PC-9 (cell line): ENCODE measurements at regions not wholly inside any gene's neighbourhood (a gene's known extent, or its start where the extent isn't known, plus 50 kb on each side); places are given as distances from the start of the nearest gene placed in this dataset.

Source experiments
- BruUV-seq: library from RNA; stranded (reverse); fragments of 400-500 nt; replicated peaks from 2 replicates; lab custom pipeline; 2021; lab: Mats Ljungman, UMichigan
- CTCF ChIA-PET: fragments of 300-600 bp; sonication (Branson Sonifier 250); formaldehyde crosslinking; loops from one replicate; lab custom pipeline; 2022; ENCODE audit warnings: antibody characterized with exemption; lab: Charles Lee
- POLR2A ChIA-PET: fragments of 300-600 bp; sonication (Branson Sonifier 250); formaldehyde crosslinking; loops from one replicate; lab custom pipeline; 2022; ENCODE audit warnings: antibody characterized with exemption; ENCODE audit not compliant: unreplicated experiment; lab: Charles Lee
- DNase-seq, 2 experiments: peaks; one replicate each; pipeline versions ENCODE4 v3.0.0 to v3.0.0-alpha.2; 2015 to 2022; ENCODE audit warnings: mixed read lengths in 1 of 2
- H2AFZ ChIP-seq: fragments of 200-600 bp; sonication (generic); 2 replicates; pipeline ENCODE4 v1.8.1; 2017; ENCODE audit warnings: antibody characterized with exemption
- H3F3A ChIP-seq: fragments of 200-600 bp; sonication (generic); 2 replicates; pipeline ENCODE4 v1.8.1; 2017; ENCODE audit warnings: antibody characterized with exemption, mild to moderate bottlenecking, low read depth; ENCODE audit not compliant: insufficient read depth
- H3K27ac ChIP-seq: fragments of 200-600 bp; sonication (generic); 2 replicates; pipeline ENCODE4 v1.6.1; 2016; ENCODE audit warnings: mixed run types
- H3K27me3 ChIP-seq: fragments of 200-600 bp; sonication (generic); 2 replicates; pipeline ENCODE4 v1.6.1; 2016; ENCODE audit warnings: low read depth, mixed run types; ENCODE audit not compliant: insufficient read depth
- H3K36me3 ChIP-seq: fragments of 200-600 bp; sonication (generic); 2 replicates; pipeline ENCODE4 v1.6.1; 2016; ENCODE audit warnings: low read depth, mixed run types
- H3K4me1 ChIP-seq: fragments of 200-600 bp; sonication (generic); replicated peaks from 2 replicates; pipeline ENCODE4 v1.6.1; 2016; ENCODE audit warnings: mixed run types; ENCODE audit not compliant: insufficient read depth
- H3K4me2 ChIP-seq: fragments of 200-600 bp; sonication (generic); 2 replicates; pipeline ENCODE4 v1.6.1; 2017; ENCODE audit warnings: mixed run types
- H3K4me3 ChIP-seq: fragments of 200-600 bp; sonication (generic); 2 replicates; pipeline ENCODE4 v1.6.1; 2016; ENCODE audit warnings: mixed run types
- H3K79me2 ChIP-seq: fragments of 200-600 bp; sonication (generic); 2 replicates; pipeline ENCODE4 v1.6.1; 2017; ENCODE audit warnings: low read depth, mixed run types
- H3K9me2 ChIP-seq: fragments of 200-600 bp; sonication (generic); 2 replicates; pipeline ENCODE4 v1.8.1; 2017; ENCODE audit warnings: mild to moderate bottlenecking; ENCODE audit not compliant: insufficient read depth
- H3K9me3 ChIP-seq: fragments of 200-600 bp; sonication (generic); 2 replicates; pipeline ENCODE4 v1.8.1; 2016; ENCODE audit warnings: low read depth; ENCODE audit not compliant: insufficient read depth
- H4K20me1 ChIP-seq: fragments of 200-600 bp; sonication (generic); 2 replicates; pipeline ENCODE4 v1.8.1; 2017; ENCODE audit not compliant: insufficient read depth
- EZH2 ChIP-seq: fragments of 200-600 bp; sonication (generic); IDR thresholded peaks from 2 replicates; pipeline ENCODE4 v1.8.0; 2017; ENCODE audit warnings: antibody characterized with exemption, low read depth
- intact Hi-C: fragments of 100-400 bp; cut with micrococcal nuclease; formaldehyde crosslinking; loops from one replicate; pipeline ENCODE4 v1.10.0; 2022; ENCODE audit not compliant: unreplicated experiment
- TF ChIP-seq, protein P1 (sequence below): fragments of 200-600 bp; sonication (generic); conservative IDR thresholded peaks from 2 replicates; pipeline ENCODE4 v1.6.1; 2017; ENCODE audit warnings: mixed run types, antibody characterized with exemption, mild to moderate bottlenecking, moderate library complexity

- ChIA-PET POLR2A (interaction anchor here (0.5 kb wide), 1 partner anchor 56 kb away, joined by 3 read pairs; no protein-coding TSS in a partner anchor), CTCF (no interaction called here)
- intact Hi-C loops: no loop called here
- Histone ChIP-seq H3K36me3 (no peaks in the 10 kb centered on the region), H3K79me2 (no peaks in the 10 kb centered on the region), H3K4me1 (peaks cover 22% of the 10 kb centered on the region), H4K20me1 (no peaks in the 10 kb centered on the region), H3K9me2 (no peaks in the 10 kb centered on the region), H3K27me3 (no peaks in the 10 kb centered on the region), H3F3A (no peaks in the 10 kb centered on the region), H2AFZ (no peak overlapping the region), H3K9me3 (no peaks in the 10 kb centered on the region), H3K27ac (no peak overlapping the region), H3K4me3 (no peak overlapping the region), H3K4me2 (no peak overlapping the region)
- BruUV-seq: no TSS peak
- peak in 1 of 2 experiments; percentile 10 for DNase-seq
- TF ChIP-seq EZH2: no peak
- TF ChIP-seq, protein P1, sequence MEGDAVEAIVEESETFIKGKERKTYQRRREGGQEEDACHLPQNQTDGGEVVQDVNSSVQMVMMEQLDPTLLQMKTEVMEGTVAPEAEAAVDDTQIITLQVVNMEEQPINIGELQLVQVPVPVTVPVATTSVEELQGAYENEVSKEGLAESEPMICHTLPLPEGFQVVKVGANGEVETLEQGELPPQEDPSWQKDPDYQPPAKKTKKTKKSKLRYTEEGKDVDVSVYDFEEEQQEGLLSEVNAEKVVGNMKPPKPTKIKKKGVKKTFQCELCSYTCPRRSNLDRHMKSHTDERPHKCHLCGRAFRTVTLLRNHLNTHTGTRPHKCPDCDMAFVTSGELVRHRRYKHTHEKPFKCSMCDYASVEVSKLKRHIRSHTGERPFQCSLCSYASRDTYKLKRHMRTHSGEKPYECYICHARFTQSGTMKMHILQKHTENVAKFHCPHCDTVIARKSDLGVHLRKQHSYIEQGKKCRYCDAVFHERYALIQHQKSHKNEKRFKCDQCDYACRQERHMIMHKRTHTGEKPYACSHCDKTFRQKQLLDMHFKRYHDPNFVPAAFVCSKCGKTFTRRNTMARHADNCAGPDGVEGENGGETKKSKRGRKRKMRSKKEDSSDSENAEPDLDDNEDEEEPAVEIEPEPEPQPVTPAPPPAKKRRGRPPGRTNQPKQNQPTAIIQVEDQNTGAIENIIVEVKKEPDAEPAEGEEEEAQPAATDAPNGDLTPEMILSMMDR: no peak
Measured at GRCh38 chr6:108755257-108756240, 92.7 kb upstream of the ARMC2 start.

DNA sequence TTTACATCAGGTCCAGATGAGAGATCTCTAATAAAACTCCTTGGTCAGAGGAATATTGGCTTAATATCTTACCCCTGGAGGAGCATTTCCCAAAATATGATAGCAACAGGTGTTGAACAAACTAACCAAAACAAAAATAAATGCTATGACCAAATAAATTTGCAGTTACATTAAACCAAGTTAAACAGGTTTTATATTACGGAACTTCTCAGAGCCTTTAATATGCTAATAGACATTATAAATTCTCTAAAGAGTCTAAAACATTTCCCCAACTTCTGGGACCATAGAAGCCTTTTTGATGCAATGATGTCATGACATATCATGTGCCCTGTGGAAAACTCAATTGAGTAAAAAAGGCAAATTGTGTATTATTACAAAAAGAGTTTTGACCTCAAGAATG is 90.9 kb upstream of the ARMC2 start:
- H2AFZ ChIP-seq: no peak overlapping the region
- CTCF ChIA-PET: no interaction called here
- no peaks in the 10 kb centered on the region for H3K9me2 ChIP-seq
- TF ChIP-seq EZH2: no peak
- TF ChIP-seq, protein P1: no peak
- DNase-seq: no peak
- H3K4me2 ChIP-seq: no peak overlapping the region
- no peaks in the 10 kb centered on the region for H4K20me1 ChIP-seq
- H3F3A ChIP-seq: no peaks in the 10 kb centered on the region
- H3K27me3 ChIP-seq: no peaks in the 10 kb centered on the region
- peaks cover 9% of the 10 kb centered on the region for H3K4me1 ChIP-seq
- POLR2A ChIA-PET: no interaction called here
- no peak overlapping the region for H3K4me3 ChIP-seq
- no peak overlapping the region for H3K27ac ChIP-seq
- no peaks in the 10 kb centered on the region for H3K9me3 ChIP-seq
- intact Hi-C loops: no loop called here
- no peaks in the 10 kb centered on the region for H3K36me3 ChIP-seq
- no TSS peak for BruUV-seq
- no peaks in the 10 kb centered on the region for H3K79me2 ChIP-seq

- intact Hi-C loops: no loop called here
- H3K9me2 ChIP-seq: no peaks in the 10 kb centered on the region
- no peak for DNase-seq
- peaks cover 9% of the 10 kb centered on the region for H3K4me1 ChIP-seq
- H2AFZ ChIP-seq: no peak overlapping the region
- H3K4me3 ChIP-seq: no peak overlapping the region
- ChIA-PET POLR2A (no interaction called here), CTCF (no interaction called here)
- no peaks in the 10 kb centered on the region for H3K79me2 ChIP-seq
- no peaks in the 10 kb centered on the region for H3K27me3 ChIP-seq
- no peak overlapping the region for H3K27ac ChIP-seq
- H3K9me3 ChIP-seq: no peaks in the 10 kb centered on the region
- H4K20me1 ChIP-seq: no peaks in the 10 kb centered on the region
- H3K4me2 ChIP-seq: no peak overlapping the region
- H3F3A ChIP-seq: no peaks in the 10 kb centered on the region
- no peaks in the 10 kb centered on the region for H3K36me3 ChIP-seq
- TF ChIP-seq, protein P1: no peak
- TF ChIP-seq EZH2: no peak
- BruUV-seq: no TSS peak
Measured at GRCh38 chr6:108758884-108759283, 89.3 kb upstream of the ARMC2 start.
